ENCODE measurements at regions not wholly inside any gene's neighbourhood (a gene's known extent, or its start where the extent isn't known, plus 50 kb on each side); places are given as distances from the start of the nearest gene placed in this dataset.
"Not testable (repeated sequence)": the region's sequence is repeated elsewhere in the genome, so short reads cannot be mapped to it uniquely, and the experiment has no call there.

DNA sequence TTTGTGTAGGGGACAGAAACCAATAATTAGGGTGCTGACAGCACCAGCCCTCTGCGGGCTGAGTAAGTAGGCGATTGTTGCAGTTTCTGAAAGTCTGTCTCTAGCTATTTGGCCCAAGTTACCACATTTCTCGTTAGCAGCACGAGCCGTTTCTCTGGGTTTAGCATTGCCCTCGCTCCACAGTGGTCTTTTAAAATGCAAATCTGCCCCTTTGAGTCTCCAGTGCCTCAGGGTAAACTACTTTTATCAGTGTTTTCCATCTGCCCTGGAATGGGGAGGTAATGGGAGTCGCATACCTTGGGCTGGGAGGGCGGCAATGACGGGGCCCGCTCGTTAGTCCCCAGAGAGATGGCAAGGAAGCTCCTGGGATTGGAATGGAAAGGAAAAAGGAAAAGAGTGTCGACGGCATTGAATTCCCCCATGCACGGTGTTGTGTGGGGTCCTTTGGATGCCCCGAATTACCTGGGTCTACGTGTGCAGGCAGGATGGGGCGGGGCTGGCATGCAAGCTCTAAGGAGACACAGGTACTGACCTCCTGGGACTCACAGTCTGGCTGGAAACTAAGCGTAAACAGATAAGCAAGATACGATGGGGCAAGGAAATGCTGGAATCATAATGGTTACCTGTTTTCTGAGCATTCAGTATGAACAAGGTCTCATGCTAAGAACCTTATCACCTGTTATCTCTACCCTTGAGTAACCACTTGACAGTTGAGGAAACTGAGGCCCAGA is 131.8 kb upstream of the MAP1LC3B2 start:
- H3K4me3 ChIP-seq (ENCODE audit: low read depth, low read length), result no peak overlapping the region

DNA sequence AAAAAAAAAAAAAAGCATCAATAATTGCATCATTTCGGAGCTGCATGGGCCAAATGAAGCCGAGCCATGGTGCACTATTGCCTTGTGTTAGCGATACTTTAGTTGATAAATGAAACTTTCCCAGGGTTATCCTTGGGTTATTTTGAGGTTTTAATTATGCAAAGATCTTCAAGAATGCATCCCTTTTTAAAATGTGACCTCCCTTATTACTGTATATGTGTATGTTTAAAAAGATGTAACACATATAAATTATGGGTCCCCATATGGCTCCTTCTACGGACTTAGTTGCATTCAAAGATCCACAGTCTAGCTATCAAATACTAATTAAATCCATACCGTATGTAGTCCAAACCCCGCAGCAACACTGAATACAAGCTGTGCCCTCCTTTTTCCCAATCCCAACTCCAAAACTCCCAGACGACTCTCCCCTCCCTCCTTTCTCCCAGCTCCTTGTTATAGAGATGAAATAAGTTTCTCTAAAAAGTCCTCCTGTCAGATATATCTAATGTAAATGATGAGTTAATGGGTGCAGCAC is 129.3 kb upstream of the MAP1LC3B2 start:
- no peak overlapping the region for H3K4me3 ChIP-seq (ENCODE audit: low read depth, low read length)

DNA sequence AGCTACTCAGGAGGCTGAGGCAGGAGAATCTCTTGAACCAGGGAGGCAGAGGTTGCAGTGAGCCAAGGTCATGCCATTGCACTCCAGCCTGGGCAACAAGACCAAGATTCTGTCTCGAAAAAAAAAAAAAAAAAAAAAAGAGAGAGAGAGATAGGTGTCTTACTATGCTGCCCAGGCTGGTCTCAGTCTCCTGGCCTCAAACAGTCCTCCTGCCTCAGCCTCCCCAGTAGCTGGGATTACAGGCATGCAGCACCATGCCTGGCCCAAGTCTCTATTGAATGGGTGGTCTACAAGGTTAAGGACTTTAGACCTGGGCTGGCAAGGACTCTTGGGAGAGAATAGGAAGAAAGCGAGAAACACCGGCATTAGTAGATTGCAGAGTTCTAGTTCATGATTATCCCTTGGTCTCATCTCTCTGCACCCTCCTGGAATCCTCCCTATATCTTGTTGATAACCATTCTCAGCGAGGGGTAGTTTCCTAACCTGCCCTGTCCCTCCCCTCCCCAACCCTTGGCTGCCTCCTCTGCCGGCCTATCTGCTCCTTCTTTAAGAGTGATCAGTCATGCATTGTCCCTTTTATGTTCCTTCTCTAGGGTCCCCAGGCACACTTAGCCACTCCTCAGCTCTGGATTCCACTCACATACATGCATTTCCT is 128.1 kb upstream of the MAP1LC3B2 start:
- H3K4me3 ChIP-seq (ENCODE audit: low read depth, low read length), result no peak overlapping the region

DNA sequence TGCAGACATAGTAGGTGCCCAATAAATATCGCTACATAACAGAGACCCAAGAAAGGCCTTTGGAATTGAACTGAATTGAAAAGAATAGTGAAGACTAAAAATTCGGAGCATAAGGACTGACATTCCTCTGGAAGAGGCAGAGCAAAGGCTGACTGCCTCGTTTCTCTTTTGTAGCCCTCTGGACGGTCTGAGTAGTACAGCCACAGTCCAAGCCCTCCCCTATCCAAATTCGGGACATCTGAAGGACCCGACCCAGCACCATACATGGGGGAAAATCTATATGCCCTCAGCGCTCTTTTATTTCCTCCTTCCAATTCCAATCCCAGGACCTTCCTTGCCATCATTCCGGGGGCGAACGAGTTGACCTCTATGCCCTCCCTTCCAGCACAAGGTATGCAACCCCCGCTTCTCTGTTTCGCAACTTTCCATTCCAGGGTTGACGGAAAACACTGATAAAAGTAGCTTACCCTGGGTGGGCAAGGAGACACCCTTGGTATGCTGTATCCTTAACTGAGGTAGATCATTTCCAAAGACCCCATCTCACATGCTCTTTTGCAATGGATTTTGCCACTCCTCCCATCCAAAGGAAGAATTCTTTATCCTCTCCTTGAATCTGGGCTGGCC is 127.4 kb upstream of the MAP1LC3B2 start:
- no peak overlapping the region for H3K4me3 ChIP-seq (ENCODE audit: low read depth, low read length)

DNA sequence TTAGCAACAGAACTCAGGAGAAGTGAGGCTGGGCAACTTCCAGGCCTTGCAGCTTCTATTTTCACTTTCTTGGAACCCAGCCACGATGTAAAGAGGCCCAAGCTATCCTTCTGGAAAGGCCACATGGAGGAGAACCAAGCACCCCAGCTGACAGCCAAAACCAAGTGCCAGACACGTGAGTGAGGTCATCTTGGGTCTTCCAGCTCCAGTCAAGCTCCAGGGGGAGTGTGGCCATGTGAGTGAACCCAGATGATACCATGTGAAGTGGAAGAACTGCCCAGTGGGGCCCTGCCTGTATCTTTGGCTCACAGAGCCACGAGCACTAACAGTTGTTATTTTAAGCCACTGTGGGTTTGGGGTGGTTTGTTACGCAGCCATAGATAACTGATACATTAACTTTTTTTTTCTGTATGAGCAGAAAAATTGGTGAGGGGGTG is 126.8 kb upstream of the MAP1LC3B2 start:
- no peak overlapping the region for H3K4me3 ChIP-seq (ENCODE audit: low read depth, low read length)

DNA sequence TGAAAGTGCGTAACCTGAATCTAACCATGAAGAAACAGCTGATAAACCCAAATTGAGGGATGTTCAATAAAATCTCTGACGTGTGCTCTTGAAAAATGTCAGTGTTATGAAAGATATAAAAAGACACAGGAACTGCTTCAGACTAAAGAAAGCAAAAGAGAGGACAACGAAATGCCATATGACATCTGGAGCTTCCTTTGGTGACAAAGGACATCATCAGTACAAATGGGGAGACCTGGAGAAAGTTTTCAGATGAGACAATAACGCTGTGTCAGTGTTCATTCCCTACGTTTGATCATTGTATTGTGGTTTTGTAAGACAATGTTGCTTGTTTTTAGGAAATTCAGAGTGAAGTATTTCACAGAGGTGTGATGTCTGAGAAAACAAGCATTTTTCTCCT is 125.9 kb upstream of the MAP1LC3B2 start:
- no peak overlapping the region for H3K4me3 ChIP-seq (ENCODE audit: low read depth, low read length)

DNA sequence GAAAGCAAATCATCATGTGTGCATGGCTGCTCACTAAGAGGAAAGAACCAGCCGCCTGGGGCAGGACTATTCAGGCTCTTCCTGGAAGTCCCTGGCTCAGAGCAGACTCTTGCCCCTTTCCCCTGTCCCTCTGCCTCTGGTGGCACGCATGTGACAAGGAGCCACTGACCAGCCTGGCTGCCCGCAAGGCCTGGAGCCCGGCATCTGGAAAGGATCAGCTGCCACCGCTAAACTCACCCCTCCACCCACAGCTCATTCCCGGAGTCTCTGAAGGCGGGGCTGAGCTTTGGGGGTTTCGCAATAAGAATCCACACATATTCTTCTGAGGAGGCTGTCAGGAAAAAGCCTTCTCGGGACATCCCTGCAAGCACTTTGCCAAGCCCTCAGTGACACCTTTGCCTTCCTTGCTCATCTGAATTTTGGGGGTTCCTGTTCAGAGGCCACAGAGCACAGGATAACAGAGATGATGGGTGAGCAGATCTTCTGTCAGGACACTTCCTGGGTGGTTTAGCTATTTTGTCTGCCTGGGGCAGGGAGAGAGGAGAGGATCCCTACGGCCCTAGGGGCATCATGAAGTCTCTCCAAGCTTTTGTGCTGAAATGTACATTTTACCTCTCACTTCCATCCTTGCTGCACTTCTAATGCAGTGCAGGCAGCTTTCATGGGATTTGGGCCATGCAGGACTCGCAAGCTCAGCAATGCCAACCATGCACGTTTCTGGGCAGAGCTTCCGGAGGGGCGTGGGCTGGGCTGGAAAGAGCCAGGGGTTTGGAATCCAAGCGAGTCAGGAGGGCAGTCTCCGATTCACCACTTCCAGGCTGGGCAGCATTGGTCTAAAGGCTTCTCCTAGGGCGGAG is 124.8 kb upstream of the MAP1LC3B2 start:
- no peak overlapping the region for H3K4me3 ChIP-seq (ENCODE audit: low read depth, low read length)

DNA sequence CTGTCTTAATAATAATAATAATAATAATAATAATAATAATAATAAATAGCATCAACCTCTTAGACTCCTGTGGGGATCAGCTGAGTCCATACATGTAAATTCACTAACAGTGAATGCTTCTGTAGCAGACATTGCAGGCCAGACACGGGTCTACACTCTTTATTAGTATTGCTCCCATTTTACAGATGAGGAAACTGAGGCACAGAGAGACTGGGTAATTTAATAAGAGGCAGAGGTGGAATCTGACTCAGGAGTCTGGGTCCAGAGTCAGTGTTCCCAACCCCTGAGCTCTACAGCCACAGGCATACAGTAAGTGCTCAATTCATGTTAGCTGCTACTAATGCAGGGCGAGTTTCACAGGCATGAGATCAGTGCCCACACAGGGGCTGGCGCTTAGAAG is 123.2 kb upstream of the MAP1LC3B2 start:
- H3K4me3 ChIP-seq (ENCODE audit: low read depth, low read length), result no peak overlapping the region

DNA sequence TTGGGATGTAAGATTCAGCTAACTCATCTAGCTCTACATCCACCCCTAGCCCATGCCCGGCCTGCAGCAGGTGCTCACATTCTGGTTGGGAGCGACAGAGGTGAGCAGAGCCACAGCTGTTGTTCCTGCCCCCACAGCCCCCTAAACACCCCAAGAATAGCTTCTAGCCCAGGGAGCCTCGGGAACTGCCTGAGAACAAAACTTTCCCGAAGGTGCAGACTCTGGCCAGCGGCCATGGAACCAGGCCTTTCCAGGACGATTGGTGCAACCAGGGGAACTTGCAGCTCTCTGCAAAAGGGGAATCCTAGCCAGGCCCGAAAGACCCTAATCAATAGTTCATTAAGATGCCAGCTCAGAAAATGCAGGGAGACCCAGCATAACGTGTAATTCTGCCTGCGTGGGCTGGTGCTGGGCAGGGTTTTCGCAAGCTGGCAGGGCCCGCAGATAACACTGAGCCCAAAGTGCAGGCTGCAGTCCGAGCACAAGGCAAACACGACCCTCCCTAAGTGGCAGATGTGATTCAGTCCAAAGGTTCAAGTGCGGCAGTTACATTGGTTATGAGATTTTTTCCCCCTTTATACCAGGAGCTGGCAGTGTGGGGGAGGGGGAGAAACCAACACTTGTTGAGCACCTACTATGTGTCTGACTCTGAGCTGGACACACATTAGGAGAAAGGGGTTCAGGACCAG is 122.5 kb upstream of the MAP1LC3B2 start:
- no peak overlapping the region for H3K4me3 ChIP-seq (ENCODE audit: low read depth, low read length)

DNA sequence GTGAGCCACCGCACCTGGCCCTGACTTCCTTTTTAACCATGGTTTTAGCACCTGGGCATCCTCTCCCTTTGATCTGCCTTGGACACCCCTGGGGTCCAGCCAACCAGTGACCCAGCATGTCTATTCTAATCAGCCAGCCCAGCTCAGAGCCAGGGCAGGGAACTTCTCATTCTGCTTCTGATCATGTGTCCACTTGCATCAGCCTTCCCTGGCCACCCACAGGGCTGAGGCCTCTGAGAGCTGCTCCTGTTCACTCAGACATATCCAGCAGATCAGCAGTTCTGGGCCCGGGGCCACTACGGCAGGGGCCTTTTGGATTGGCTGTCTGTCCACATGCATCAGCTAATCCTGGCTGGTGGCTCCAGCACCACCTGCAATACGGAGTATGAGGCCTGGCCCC is 117.9 kb upstream of the MAP1LC3B2 start:
- H3K4me3 ChIP-seq (ENCODE audit: low read depth, low read length), result no peak overlapping the region

DNA sequence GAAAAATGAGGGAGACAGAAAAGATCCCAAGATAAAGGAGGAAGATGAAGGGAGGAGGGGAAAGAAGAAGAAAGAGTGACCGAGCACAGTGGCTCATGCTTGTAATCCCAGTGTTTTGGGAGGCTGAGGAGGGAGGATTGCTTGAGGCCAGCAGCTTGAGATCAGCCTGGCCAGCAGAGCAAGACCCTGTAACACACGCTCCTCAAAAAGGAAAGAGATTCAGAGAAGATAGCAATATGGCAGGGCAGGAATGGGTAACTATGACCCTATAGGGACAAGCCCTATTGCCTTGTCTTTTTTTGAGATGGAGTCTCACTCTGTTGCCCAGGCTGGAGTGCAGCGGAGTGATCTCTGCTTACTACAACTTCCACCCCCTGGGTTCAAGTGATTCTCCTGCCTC is 116.9 kb upstream of the MAP1LC3B2 start:
- H3K4me3 ChIP-seq (ENCODE audit: low read depth, low read length), result no peak overlapping the region

DNA sequence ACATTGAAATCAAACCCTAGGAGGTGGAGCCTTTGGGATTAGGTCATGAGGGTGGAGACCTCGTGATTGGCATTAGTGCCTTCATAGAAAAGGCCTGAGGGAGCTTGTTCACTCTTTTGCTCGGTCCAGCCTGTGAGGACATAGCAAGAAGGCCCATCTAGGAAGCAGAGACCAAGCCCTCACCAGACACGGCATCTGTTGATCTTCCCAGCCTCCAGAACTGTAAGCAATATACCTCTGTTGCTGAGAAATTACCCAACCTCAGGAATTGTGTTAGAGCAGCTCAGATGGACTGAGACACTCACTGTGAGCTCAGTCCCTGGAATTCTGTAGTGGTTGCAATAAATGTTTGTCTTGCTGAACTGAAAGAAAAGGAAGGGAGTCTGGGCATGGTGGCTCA is 116.2 kb upstream of the MAP1LC3B2 start:
- H3K4me3 ChIP-seq (ENCODE audit: low read depth, low read length), result no peak overlapping the region

DNA sequence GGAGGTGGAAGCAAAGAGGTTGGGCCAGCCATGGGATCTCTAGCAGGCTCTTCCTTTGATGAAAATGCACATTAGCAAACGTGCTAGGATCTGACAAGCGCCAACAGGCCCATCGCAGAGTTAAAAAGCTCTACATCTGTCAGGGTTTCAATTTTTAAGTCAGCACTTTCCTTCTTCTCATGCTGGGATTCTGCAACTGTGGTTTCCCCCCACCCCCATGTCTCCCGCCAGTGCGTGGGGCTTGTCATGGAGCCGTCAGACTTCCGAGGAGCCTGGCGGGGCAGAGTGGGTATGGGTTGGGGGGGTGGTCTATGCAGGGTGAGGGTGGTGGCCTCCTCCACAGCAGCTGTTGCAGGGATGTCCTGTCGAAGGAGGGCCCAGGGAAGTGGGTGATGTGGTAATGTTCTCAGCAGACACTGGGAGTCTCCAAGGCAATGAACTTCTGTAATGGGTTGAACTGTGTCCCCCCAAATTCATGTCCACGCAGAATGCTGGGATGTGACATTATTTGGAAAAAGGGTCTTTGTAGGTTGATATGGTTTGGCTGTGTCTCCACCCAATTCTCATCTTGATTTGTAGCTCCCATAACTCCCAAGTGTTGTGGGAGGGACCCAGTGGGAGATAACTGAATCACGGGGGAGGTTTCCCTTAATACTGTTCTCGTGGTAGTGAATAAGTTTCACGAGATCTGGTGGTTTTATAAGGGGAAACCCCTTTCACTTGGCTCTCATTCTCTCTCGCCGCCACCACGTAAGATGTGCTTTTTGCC is 115.2 kb upstream of the MAP1LC3B2 start:
- H3K4me3 ChIP-seq (ENCODE audit: low read depth, low read length), result no peak overlapping the region

DNA sequence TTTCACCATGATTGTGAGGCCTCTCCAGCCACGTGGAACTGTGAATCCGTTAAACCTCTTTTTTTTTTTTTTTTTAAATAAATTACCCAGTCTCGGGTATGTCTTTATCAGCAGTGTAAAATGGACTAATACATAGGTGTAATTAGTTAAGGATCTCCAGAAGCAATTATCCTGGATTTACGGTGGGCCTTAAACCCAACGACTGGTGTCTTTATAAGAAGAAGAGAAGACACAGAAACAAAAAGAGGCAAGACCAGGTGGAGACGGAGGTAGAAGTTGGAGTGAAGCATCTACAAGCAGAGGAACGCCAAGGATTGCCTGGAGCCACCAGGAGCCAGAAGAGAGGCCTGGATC is 114.6 kb upstream of the MAP1LC3B2 start:
- H3K4me3 ChIP-seq (ENCODE audit: low read depth, low read length), result no peak overlapping the region

DNA sequence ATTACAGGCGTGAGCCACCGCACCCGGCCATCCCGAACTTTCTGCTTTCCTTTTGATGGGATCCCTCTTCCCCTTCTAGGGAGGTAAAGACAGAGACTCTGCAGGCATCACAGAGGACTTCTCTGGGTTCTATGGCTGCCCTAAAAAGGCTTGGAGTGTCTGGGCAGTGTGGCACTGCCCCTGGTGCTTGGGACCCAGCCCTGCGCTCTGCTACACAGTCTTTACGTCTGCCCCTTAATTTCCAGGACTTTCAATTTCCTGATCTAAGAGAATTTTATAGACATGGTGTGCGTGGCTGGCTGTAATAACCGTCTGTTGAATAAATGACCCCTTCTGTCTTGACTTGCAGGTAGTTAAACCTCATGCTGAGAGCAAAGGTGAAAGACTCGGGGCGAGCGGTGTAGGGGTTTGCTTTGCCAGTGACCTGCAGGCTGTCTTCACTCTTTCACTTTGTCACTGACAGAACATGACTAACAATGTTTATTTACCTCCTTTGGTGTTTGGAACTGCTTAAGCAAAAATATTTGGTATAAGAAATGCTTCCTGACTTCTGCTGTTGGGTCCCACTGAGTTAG is 110.9 kb upstream of the MAP1LC3B2 start:
- H3K4me3 ChIP-seq (ENCODE audit: low read depth, low read length), result no peak overlapping the region

DNA sequence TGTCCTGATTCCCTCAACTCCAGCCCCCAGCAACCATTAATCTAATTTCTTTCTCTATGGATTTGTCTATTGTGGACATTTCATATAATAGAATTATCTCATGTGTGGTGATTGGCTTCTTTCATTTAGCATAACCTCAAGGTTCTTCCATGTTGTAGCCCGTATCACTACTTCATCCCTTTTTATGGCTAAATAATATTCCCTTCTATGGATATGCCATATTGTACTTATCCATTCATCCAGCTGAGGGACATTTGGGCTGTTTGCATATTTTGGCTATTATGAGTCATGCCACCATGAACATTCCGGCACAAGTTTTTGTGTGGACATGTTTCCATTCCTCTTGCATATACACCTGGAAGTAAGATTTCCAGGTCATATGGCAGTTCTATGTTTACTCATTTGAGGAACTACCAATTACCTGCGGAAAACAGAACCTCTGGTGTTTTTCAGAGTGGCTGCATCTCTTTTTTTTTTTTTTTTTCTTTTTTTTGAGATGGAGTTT is 108.7 kb upstream of the MAP1LC3B2 start:
- H3K4me3 ChIP-seq (ENCODE audit: low read depth, low read length), result no peak overlapping the region

DNA sequence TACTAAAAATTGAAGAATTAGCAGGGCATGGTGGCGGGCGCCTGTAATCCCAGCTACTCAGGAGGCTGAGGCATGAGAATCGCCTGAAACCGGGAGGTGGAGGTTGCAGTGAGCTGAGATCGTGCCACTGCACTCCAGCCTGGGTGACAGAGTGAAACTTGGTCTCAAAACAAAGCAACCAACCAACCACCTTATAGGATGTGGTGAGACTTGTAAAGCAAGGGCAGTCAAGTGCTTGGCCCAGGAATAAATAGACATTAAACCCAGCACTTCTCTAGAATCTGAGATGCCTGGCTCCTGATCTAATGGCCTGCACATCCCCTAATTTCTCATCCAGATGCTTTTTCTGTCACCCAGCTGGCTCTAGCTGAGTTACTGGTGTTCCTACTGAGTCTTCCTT is 106.2 kb upstream of the MAP1LC3B2 start:
- not testable (repeated sequence) for H3K4me3 ChIP-seq (ENCODE audit: low read depth, low read length)

DNA sequence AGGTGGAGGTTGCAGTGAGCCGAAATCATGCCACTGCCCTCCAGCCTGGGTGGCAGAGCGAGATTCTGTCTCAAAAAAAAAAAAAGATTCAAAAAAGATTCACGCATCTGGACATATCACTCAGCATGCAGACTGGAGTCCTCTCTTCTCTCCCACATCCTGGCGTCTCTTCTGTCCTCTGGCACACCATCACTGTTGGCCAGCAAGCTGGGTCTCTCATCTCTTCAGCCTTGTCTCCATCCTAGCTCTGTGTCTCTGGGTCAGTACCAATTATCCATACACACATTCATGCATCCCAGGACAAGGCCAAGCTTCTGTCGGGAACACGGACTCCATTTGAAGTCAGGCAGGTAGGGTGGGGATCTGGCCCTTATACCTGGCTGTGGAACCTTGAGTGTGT is 105.5 kb upstream of the MAP1LC3B2 start:
- no peak overlapping the region for H3K4me3 ChIP-seq (ENCODE audit: low read depth, low read length)

DNA sequence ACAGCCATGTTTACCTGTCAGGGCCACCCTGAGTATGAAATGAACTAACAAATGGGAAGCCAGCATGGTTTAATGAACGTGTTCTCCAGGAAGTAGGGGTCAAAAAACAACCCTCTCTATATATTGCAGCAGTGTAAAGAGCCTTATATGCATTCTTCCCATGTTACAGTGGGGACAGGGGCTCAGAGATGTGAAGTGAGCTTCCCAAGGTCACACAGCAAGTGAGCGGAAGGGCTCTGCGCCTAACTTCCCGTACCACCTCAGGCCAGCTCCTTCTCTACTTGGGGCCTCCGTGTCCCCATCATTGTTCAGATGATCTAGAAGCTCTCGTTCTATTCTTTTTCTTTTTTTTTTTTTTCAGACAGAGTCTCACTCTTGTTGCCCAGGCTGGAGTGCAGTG is 105.1 kb upstream of the MAP1LC3B2 start:
- H3K4me3 ChIP-seq (ENCODE audit: low read depth, low read length), result no peak overlapping the region
